OCI-LY7 (cell line): ENCODE measurements at regions not wholly inside any gene's neighbourhood (a gene's known extent, or its start where the extent isn't known, plus 50 kb on each side); places are given as distances from the start of the nearest gene placed in this dataset.
"Not testable (repeated sequence)": the region's sequence is repeated elsewhere in the genome, so short reads cannot be mapped to it uniquely, and the experiment has no call there.

ENCODE experiments used
- BruUV-seq: library from RNA; stranded (reverse); fragments of 400-500 nt; replicated peaks from 2 replicates; lab custom pipeline; 2021; lab: Mats Ljungman, UMichigan
- CTCF ChIA-PET: fragments of 300-600 bp; sonication (Branson Sonifier 250); formaldehyde crosslinking; loops from one replicate; lab custom pipeline; 2022; ENCODE audit warnings: antibody characterized with exemption; ENCODE audit not compliant: unreplicated experiment; lab: Charles Lee
- POLR2A ChIA-PET: fragments of 300-600 bp; sonication (Branson Sonifier 250); formaldehyde crosslinking; loops from one replicate; lab custom pipeline; 2022; ENCODE audit warnings: antibody characterized with exemption; lab: Charles Lee
- DNase-seq: peaks from one replicate; pipeline ENCODE4 v3.0.0-alpha.2; 2015; ENCODE audit warnings: low spot score
- H2AFZ ChIP-seq: fragments of 200-600 bp; sonication (generic), shearing (Covaris generic); 2 replicates; pipeline ENCODE4 v1.6.1; 2014; ENCODE audit warnings: mild to moderate bottlenecking, antibody characterized with exemption, low read length, moderate library complexity
- H3K27ac ChIP-seq: fragments of 200-600 bp; sonication (generic); 2 replicates; pipeline ENCODE4 v1.5.1; 2014; ENCODE audit warnings: mixed run types, low read depth, mild to moderate bottlenecking, moderate library complexity, low read length, inconsistent platforms; ENCODE audit not compliant: poor library complexity, severe bottlenecking
- H3K36me3 ChIP-seq: fragments of 200-600 bp; sonication (generic); 2 replicates; pipeline ENCODE4 v1.6.1; 2014; ENCODE audit warnings: mild to moderate bottlenecking, antibody characterized with exemption, low read length, moderate library complexity, mixed read lengths; ENCODE audit not compliant: insufficient read depth
- H3K4me1 ChIP-seq: fragments of 200-600 bp; sonication (generic); 2 replicates; pipeline ENCODE4 v1.5.1; 2014; ENCODE audit warnings: mild to moderate bottlenecking, low read length; ENCODE audit not compliant: insufficient read depth, poor library complexity, severe bottlenecking
- H3K4me2 ChIP-seq: fragments of 200-600 bp; sonication (generic); 2 replicates; pipeline ENCODE4 v1.6.1; 2014; ENCODE audit warnings: mild to moderate bottlenecking, low read length
- H3K4me3 ChIP-seq: fragments of 200-600 bp; sonication (generic); 2 replicates; pipeline ENCODE4 v1.5.1; 2014; ENCODE audit warnings: mild to moderate bottlenecking, low read depth, low read length; ENCODE audit not compliant: poor library complexity, severe bottlenecking
- H3K79me2 ChIP-seq: fragments of 200-600 bp; sonication (generic); 2 replicates; pipeline ENCODE4 v1.6.1; 2016; ENCODE audit warnings: low read depth, mild to moderate bottlenecking, low read length, moderate library complexity, mixed read lengths; ENCODE audit not compliant: insufficient read depth
- H3K9me2 ChIP-seq: fragments of 200-600 bp; sonication (generic); 2 replicates; pipeline ENCODE4 v1.6.1; 2016; ENCODE audit warnings: mild to moderate bottlenecking, low read length, mixed read lengths; ENCODE audit not compliant: insufficient read depth
- H3K9me3 ChIP-seq: fragments of 200-600 bp; sonication (generic); 2 replicates; pipeline ENCODE4 v1.6.1; 2014; ENCODE audit warnings: mild to moderate bottlenecking, mixed run types, low read length, mixed read lengths
- H4K20me1 ChIP-seq: fragments of 200-600 bp; sonication (generic); 2 replicates; pipeline ENCODE4 v1.6.1; 2014; ENCODE audit warnings: mild to moderate bottlenecking, antibody characterized with exemption, low read length, moderate library complexity, mixed read lengths; ENCODE audit not compliant: insufficient read depth
- EZH2phosphoT487 ChIP-seq: fragments of 200-600 bp; sonication (generic); IDR thresholded peaks from 2 replicates; pipeline ENCODE4 v1.6.1; 2018; ENCODE audit warnings: low read depth, borderline replicate concordance, mild to moderate bottlenecking, mixed run types, antibody characterized with exemption, low read length, moderate library complexity, mixed read lengths
- intact Hi-C: fragments of 100-400 bp; cut with micrococcal nuclease; formaldehyde crosslinking; loops from one replicate; pipeline ENCODE4 v1.10.0; 2022; ENCODE audit not compliant: unreplicated experiment
- TF ChIP-seq, protein P1 (sequence below): fragments of 200-600 bp; sonication (generic); conservative IDR thresholded peaks from 2 replicates; pipeline ENCODE4 v1.5.1; 2014; ENCODE audit warnings: mild to moderate bottlenecking, antibody characterized with exemption, low read length, moderate library complexity, mixed read lengths

DNA sequence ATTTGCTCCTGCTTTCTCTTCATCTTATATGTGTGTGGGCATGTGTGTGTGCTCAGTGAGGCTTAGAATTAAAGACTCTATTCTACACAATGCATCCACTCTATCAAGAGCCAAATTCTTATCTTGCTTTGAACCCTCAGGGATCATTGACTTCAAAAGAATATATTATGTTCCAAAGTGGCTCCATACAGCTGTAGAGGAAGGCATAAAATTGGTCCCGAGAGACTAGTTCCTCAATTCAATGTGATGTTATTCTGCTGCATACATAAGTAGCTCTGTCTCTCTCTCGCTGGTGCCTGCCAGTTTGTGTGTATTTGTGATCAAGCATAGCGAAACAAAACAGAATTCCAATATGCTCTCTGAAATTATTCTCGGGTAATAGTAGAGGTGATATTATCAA is 997.9 kb upstream of the POT1 start:
- TF ChIP-seq EZH2phosphoT487: no peak
- TF ChIP-seq, protein P1, sequence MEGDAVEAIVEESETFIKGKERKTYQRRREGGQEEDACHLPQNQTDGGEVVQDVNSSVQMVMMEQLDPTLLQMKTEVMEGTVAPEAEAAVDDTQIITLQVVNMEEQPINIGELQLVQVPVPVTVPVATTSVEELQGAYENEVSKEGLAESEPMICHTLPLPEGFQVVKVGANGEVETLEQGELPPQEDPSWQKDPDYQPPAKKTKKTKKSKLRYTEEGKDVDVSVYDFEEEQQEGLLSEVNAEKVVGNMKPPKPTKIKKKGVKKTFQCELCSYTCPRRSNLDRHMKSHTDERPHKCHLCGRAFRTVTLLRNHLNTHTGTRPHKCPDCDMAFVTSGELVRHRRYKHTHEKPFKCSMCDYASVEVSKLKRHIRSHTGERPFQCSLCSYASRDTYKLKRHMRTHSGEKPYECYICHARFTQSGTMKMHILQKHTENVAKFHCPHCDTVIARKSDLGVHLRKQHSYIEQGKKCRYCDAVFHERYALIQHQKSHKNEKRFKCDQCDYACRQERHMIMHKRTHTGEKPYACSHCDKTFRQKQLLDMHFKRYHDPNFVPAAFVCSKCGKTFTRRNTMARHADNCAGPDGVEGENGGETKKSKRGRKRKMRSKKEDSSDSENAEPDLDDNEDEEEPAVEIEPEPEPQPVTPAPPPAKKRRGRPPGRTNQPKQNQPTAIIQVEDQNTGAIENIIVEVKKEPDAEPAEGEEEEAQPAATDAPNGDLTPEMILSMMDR: no peak
- DNase-seq: no peak
- intact Hi-C loops: no loop called here

GRCh38 chr7:125926621-125927020 is 997.0 kb upstream of the POT1 start:
- H3K36me3 ChIP-seq: no peaks in the 10 kb centered on the region
- no TSS peak for BruUV-seq
- no peak overlapping the region for H3K27ac ChIP-seq
- no peaks in the 10 kb centered on the region for H3K9me3 ChIP-seq
- no peaks in the 10 kb centered on the region for H4K20me1 ChIP-seq
- ChIA-PET CTCF (no interaction called here), POLR2A (no interaction called here)
- H3K4me2 ChIP-seq: no peak overlapping the region
- H3K4me1 ChIP-seq: no peaks in the 10 kb centered on the region
- H2AFZ ChIP-seq: no peak overlapping the region
- no peak for DNase-seq
- TF ChIP-seq EZH2phosphoT487: no peak
- TF ChIP-seq, protein P1: no peak
- no peaks in the 10 kb centered on the region for H3K79me2 ChIP-seq
- no peak overlapping the region for H3K4me3 ChIP-seq
- intact Hi-C loops: no loop called here
- H3K9me2 ChIP-seq: no peaks in the 10 kb centered on the region

More for the DNA sequence above, 997.9 kb upstream of the POT1 start:
- ChIA-PET CTCF (no interaction called here), POLR2A (interaction anchor here (0.7 kb wide), 1 partner anchor 1778 kb away, joined by 4 read pairs; no protein-coding TSS in a partner anchor)
- Histone ChIP-seq H3K9me3 (no peaks in the 10 kb centered on the region), H2AFZ (no peak overlapping the region), H4K20me1 (no peaks in the 10 kb centered on the region), H3K4me2 (no peak overlapping the region), H3K27ac (no peak overlapping the region), H3K9me2 (no peaks in the 10 kb centered on the region), H3K79me2 (no peaks in the 10 kb centered on the region), H3K4me1 (no peaks in the 10 kb centered on the region), H3K36me3 (no peaks in the 10 kb centered on the region), H3K4me3 (no peak overlapping the region)
- BruUV-seq: no TSS peak

GRCh38 chr7:125924037-125924436 is 994.4 kb upstream of the POT1 start:
- BruUV-seq: no TSS peak
- no peak overlapping the region for H3K27ac ChIP-seq
- H3K9me3 ChIP-seq: no peaks in the 10 kb centered on the region
- no peak for TF ChIP-seq EZH2phosphoT487
- TF ChIP-seq, protein P1: no peak
- H3K36me3 ChIP-seq: no peaks in the 10 kb centered on the region
- no peak overlapping the region for H2AFZ ChIP-seq
- H4K20me1 ChIP-seq: no peaks in the 10 kb centered on the region
- no peaks in the 10 kb centered on the region for H3K79me2 ChIP-seq
- CTCF ChIA-PET: no interaction called here
- H3K4me3 ChIP-seq: no peak overlapping the region
- no peaks in the 10 kb centered on the region for H3K9me2 ChIP-seq
- POLR2A ChIA-PET: no interaction called here
- DNase-seq: no peak
- no peak overlapping the region for H3K4me2 ChIP-seq
- H3K4me1 ChIP-seq: no peaks in the 10 kb centered on the region
- intact Hi-C loops: no loop called here

GRCh38 chr7:125915381-125915948 is 985.8 kb upstream of the POT1 start:
- H3K4me2 ChIP-seq, H3K4me1 ChIP-seq, intact Hi-C loops, DNase-seq, H3K4me3 ChIP-seq, H3K9me3 ChIP-seq, H3K27ac ChIP-seq, H3K9me2 ChIP-seq, H4K20me1 ChIP-seq, CTCF ChIA-PET, H3K36me3 ChIP-seq, POLR2A ChIA-PET, H2AFZ ChIP-seq, BruUV-seq, H3K79me2 ChIP-seq: not testable (repeated sequence)
